ENCODE measurements at regions not wholly inside any gene's neighbourhood (a gene's known extent, or its start where the extent isn't known, plus 50 kb on each side); places are given as distances from the start of the nearest gene placed in this dataset.

DNA sequence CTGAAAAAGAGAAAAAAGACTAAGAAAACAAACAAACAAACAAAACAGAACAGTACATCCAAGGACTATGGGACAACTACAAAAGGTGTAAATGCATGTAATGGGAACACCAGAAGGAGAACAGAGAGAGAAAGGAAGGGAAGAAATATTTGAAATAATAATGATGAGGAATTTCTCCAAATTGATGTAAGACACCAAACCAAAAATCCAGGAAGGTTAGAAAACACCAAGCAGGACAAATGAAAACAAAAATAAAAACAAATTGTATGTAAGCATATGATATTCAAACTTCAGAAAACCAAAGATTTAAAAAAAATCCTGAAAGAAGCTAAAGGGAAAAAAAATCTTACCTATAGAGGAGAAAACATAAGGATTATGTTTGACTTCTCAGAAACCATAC is 125.9 kb upstream of the ACTBL2 start:
- DNase-seq = no peak
- TF ChIP-seq, protein P1, sequence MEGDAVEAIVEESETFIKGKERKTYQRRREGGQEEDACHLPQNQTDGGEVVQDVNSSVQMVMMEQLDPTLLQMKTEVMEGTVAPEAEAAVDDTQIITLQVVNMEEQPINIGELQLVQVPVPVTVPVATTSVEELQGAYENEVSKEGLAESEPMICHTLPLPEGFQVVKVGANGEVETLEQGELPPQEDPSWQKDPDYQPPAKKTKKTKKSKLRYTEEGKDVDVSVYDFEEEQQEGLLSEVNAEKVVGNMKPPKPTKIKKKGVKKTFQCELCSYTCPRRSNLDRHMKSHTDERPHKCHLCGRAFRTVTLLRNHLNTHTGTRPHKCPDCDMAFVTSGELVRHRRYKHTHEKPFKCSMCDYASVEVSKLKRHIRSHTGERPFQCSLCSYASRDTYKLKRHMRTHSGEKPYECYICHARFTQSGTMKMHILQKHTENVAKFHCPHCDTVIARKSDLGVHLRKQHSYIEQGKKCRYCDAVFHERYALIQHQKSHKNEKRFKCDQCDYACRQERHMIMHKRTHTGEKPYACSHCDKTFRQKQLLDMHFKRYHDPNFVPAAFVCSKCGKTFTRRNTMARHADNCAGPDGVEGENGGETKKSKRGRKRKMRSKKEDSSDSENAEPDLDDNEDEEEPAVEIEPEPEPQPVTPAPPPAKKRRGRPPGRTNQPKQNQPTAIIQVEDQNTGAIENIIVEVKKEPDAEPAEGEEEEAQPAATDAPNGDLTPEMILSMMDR (IDR thresholded peaks at IDR 0.05) = no peak
- TF ChIP-seq EP300 (IDR thresholded peaks at IDR 0.05) (no peak), POLR2A (IDR thresholded peaks at IDR 0.05) (no peak)
- intact Hi-C loops (cut with DNase I) = no loop called here
- Histone ChIP-seq H3K27ac (no peak overlapping the region), H3K9me3 (no peaks in the 10 kb centered on the region), H3K4me3 (no peak overlapping the region), H3K27me3 (no peaks in the 10 kb centered on the region), H3K36me3 (no peaks in the 10 kb centered on the region), H3K4me1 (ENCODE audit: insufficient read depth) (no peaks in the 10 kb centered on the region)

DNA sequence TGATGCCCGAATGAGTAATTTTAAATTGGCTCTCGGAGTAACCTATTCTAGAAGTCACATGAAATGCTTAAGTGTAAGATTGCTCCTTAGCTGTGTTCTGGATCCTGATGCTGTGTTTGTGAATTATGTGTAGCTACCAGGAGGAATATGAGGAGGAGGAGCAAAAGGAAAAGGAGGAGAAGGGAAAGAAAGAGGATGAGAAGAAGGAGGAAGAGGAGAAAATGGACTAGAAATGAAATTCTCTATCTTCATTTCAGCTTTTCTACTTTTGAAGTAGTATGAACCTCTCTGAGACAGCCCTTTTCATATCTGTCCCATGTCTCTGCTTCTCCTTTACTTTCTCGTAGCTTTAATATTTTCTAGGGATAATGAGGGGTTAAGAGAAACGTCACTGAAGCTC is 119.4 kb upstream of the ACTBL2 start:
- 75 to 80% (median 75%) methylated on average over 4 of the region's 4 CpGs for WGBS, 3 donors

DNA sequence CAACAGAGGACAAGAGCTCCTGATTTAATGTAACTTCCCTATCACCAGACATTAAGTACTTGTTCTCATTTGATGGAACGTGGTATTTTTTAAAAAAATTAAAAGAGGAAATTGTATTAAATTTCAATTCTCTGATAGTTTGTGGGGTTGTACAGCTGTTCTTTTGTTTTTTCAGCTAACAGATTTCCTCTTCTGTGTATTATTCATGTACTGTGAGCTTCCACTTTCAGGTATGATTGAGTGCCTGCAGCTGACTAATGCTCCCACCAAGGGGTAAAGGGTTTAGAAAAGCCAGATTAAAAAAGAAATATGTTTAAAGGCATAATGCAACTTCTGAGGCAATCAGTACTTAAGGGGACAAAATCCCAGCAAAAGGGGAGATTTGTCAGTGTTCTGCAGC is 117.7 kb upstream of the ACTBL2 start:
- DNase-seq = no peak
- no peak overlapping the region for H3K4me3 ChIP-seq
- TF ChIP-seq EP300 (IDR thresholded peaks at IDR 0.05) (no peak), POLR2A (IDR thresholded peaks at IDR 0.05) (no peak)
- TF ChIP-seq, protein P1 (IDR thresholded peaks at IDR 0.05) = no peak
- no peaks in the 10 kb centered on the region for H3K36me3 ChIP-seq
- no peaks in the 10 kb centered on the region for H3K9me3 ChIP-seq
- no peak overlapping the region for H3K27ac ChIP-seq
- no peaks in the 10 kb centered on the region for H3K4me1 ChIP-seq (ENCODE audit: insufficient read depth)
- intact Hi-C loops (cut with DNase I) = no loop called here
- 48 to 74% (median 70%) methylated on average over 1 of the region's 1 CpG for WGBS, 3 donors
- no peaks in the 10 kb centered on the region for H3K27me3 ChIP-seq

More for the DNA sequence above, 119.4 kb upstream of the ACTBL2 start:
- Histone ChIP-seq H3K9me3 (no peaks in the 10 kb centered on the region), H3K4me3 (no peak overlapping the region), H3K4me1 (ENCODE audit: insufficient read depth) (no peaks in the 10 kb centered on the region), H3K36me3 (no peaks in the 10 kb centered on the region), H3K27me3 (no peaks in the 10 kb centered on the region), H3K27ac (no peak overlapping the region)
- TF ChIP-seq, protein P1 (IDR thresholded peaks at IDR 0.05) = no peak
- TF ChIP-seq EP300 (IDR thresholded peaks at IDR 0.05) (no peak), POLR2A (IDR thresholded peaks at IDR 0.05) (no peak)
- DNase-seq = no peak
- intact Hi-C loops (cut with DNase I) = no loop called here

DNA sequence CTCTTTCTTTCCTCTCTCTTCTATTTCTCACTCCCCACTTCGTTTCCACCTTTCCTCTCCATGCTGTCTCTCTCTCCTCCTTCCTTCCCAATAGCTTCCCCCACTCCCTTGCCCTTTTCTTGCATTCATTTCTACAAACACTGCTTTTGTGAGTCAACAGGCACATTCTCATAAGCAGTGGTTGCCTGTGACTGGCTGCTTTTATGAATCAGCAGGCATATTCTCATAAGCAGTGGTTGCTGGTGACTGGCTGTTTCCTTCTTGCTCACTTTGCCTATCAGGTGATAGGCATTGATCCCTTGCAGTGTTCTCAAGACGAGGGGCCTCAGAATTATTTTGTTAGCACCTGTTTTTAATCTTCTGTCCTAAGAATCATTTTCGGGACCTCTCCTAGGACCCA is 116.1 kb upstream of the ACTBL2 start:
- no peaks in the 10 kb centered on the region for H3K4me1 ChIP-seq (ENCODE audit: insufficient read depth)
- DNase-seq = no peak
- H3K36me3 ChIP-seq = no peaks in the 10 kb centered on the region
- no peak for TF ChIP-seq EP300 (IDR thresholded peaks at IDR 0.05)
- TF ChIP-seq POLR2A (IDR thresholded peaks at IDR 0.05) = no peak
- TF ChIP-seq, protein P1 (IDR thresholded peaks at IDR 0.05) = no peak
- no peaks in the 10 kb centered on the region for H3K27me3 ChIP-seq
- H3K27ac ChIP-seq = no peak overlapping the region
- H3K4me3 ChIP-seq = no peak overlapping the region
- WGBS, 3 donors = 82 to 88% (median 86%) methylated on average over 3 of the region's 3 CpGs
- H3K9me3 ChIP-seq = no peaks in the 10 kb centered on the region
- intact Hi-C loops (cut with DNase I) = loop anchor here in 1 of 4 donors (1.0 kb wide), 1 partner anchor 38 kb away; no protein-coding TSS in a partner anchor

Measured in ovary (tissue), 7 donors.